ENCODE measurements at regions not wholly inside any gene's neighbourhood (a gene's known extent, or its start where the extent isn't known, plus 50 kb on each side); places are given as distances from the start of the nearest gene placed in this dataset.

GRCh38 chr3:31225923-31226322, 306.8 kb upstream of the STT3B start:
- H3K4ac ChIP-seq (ENCODE audit: low read depth, low read length), result no peak overlapping the region
- H2BK12ac ChIP-seq (ENCODE audit: insufficient read length, low read depth, low read length), result no peak overlapping the region
- no peak overlapping the region for H3K27ac ChIP-seq (ENCODE audit: insufficient read length, low read depth, low read length)
- H4K8ac ChIP-seq (replicated peaks; ENCODE audit: insufficient read length, low read depth, low read length), result no peak overlapping the region
- no peaks in the 10 kb centered on the region for H3K4me1 ChIP-seq (ENCODE audit: insufficient read depth, low read length)
- DNase-seq, result no peak
- Mint-ChIP-seq H3K9me3 (no peaks in the 10 kb centered on the region), H3K4me1 (peaks cover 16 to 18% of the 10 kb centered on the region in 2 experiments), H3K4me3 (no peak overlapping the region), H3K36me3 (ENCODE audit: insufficient read depth in 1 of 3, low read depth in 3 of 3) (no peaks in the 10 kb centered on the region), H3K27ac (no peak overlapping the region; a peak in 1 of 7 replicates), H3K27me3 (ENCODE audit: low read depth) (no peaks in the 10 kb centered on the region)
- no peaks in the 10 kb centered on the region for H3K79me1 ChIP-seq (ENCODE audit: insufficient read depth, low read depth, low read length, poor library complexity, severe bottlenecking)
- no CpG with 5 or more reads among the region's 3 CpGs for WGBS (ENCODE audit: extremely low coverage, insufficient read length, low lambda C conversion rate)
- no peaks in the 10 kb centered on the region for H3K79me2 ChIP-seq (ENCODE audit: insufficient read depth, low read length)
- H3K4me2 ChIP-seq (ENCODE audit: insufficient read depth, insufficient read length, low read length), result no peak overlapping the region
- no peak overlapping the region for H2AK5ac ChIP-seq (ENCODE audit: insufficient read length, low read length)
- H2BK120ac ChIP-seq (ENCODE audit: low read depth, low read length, poor library complexity, severe bottlenecking), result no peak overlapping the region
- no peak overlapping the region for H2BK20ac ChIP-seq (ENCODE audit: low read depth, low read length, poor library complexity, severe bottlenecking)
- H3K23ac ChIP-seq (ENCODE audit: insufficient read length, low read depth, low read length), result no peak overlapping the region
- no peak overlapping the region for H3K9ac ChIP-seq (ENCODE audit: extremely low read depth, insufficient read length, low read length)
- H3K56ac ChIP-seq (ENCODE audit: insufficient read length, low read depth, low read length), result no peak overlapping the region
- no peak overlapping the region for H4K5ac ChIP-seq (ENCODE audit: insufficient read length, low read depth, low read length)
- no peak overlapping the region for H2BK15ac ChIP-seq (ENCODE audit: low read depth, low read length)
- no peaks in the 10 kb centered on the region for H4K20me1 ChIP-seq (ENCODE audit: control insufficient read depth, insufficient read depth, insufficient read length)
- H3K9me3 ChIP-seq (ENCODE audit: control insufficient read depth, low read depth, low read length), result no peaks in the 10 kb centered on the region
- no peak overlapping the region for H3K18ac ChIP-seq (ENCODE audit: insufficient read length, low read depth, low read length)
- TF ChIP-seq, protein P1, sequence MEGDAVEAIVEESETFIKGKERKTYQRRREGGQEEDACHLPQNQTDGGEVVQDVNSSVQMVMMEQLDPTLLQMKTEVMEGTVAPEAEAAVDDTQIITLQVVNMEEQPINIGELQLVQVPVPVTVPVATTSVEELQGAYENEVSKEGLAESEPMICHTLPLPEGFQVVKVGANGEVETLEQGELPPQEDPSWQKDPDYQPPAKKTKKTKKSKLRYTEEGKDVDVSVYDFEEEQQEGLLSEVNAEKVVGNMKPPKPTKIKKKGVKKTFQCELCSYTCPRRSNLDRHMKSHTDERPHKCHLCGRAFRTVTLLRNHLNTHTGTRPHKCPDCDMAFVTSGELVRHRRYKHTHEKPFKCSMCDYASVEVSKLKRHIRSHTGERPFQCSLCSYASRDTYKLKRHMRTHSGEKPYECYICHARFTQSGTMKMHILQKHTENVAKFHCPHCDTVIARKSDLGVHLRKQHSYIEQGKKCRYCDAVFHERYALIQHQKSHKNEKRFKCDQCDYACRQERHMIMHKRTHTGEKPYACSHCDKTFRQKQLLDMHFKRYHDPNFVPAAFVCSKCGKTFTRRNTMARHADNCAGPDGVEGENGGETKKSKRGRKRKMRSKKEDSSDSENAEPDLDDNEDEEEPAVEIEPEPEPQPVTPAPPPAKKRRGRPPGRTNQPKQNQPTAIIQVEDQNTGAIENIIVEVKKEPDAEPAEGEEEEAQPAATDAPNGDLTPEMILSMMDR (conservative IDR thresholded peaks at IDR 0.05), result no peak
- H3K27me3 ChIP-seq (ENCODE audit: insufficient read depth, low read length), result no peaks in the 10 kb centered on the region
- no peaks in the 10 kb centered on the region for H3K23me2 ChIP-seq (ENCODE audit: insufficient read length, low read depth, low read length, poor library complexity, severe bottlenecking)
- H3K14ac ChIP-seq (ENCODE audit: insufficient read depth, low read length), result no peak overlapping the region
- no peak overlapping the region for H4K91ac ChIP-seq (ENCODE audit: insufficient read length, low read depth, low read length)
- H2AFZ ChIP-seq (ENCODE audit: low read length), result no peak overlapping the region
- H2BK5ac ChIP-seq (ENCODE audit: insufficient read length, low read length), result no peak overlapping the region
- no peak overlapping the region for H3T11ph ChIP-seq (ENCODE audit: low read length)
